ENCODE measurements at regions not wholly inside any gene's neighbourhood (a gene's known extent, or its start where the extent isn't known, plus 50 kb on each side); places are given as distances from the start of the nearest gene placed in this dataset.

GRCh38 chr3:104474011-104474410, 892.7 kb upstream of the ALCAM start:
- H3K14ac ChIP-seq (ENCODE audit: low read length): no peak overlapping the region
- H3K4ac ChIP-seq (ENCODE audit: low read length): no peak overlapping the region
- peaks cover 0 to 10% of the 10 kb centered on the region in 2 donors for H3K9me3 ChIP-seq (replicated peaks in 1 of 2; ENCODE audit: control insufficient read depth in 2 of 2, insufficient read depth in 1 of 2, low read depth in 1 of 2, low read length in 2 of 2)
- no peaks in the 10 kb centered on the region for H3K36me3 ChIP-seq (replicated peaks in 1 of 2; ENCODE audit: control insufficient read depth in 2 of 2, insufficient read depth in 2 of 2, low read length in 2 of 2)
- H3K27me3 ChIP-seq (ENCODE audit: control insufficient read depth in 3 of 3, insufficient read depth in 3 of 3, low read depth in 1 of 3, low read length in 3 of 3): no peaks in the 10 kb centered on the region
- no peaks in the 10 kb centered on the region for H3K4me1 ChIP-seq (ENCODE audit: control insufficient read depth in 2 of 2, insufficient read depth in 1 of 2, low read depth in 1 of 2, low read length in 2 of 2)
- no peak overlapping the region for H2BK120ac ChIP-seq (ENCODE audit: low read depth, low read length)
- H3K4me2 ChIP-seq (ENCODE audit: insufficient read depth, low read length, poor library complexity, severe bottlenecking): no peak overlapping the region
- no peak overlapping the region for H4K8ac ChIP-seq (ENCODE audit: low read depth, low read length)
- no peak overlapping the region for H3K27ac ChIP-seq (replicated peaks; ENCODE audit: low read length)
- no peak overlapping the region for H3K23ac ChIP-seq (ENCODE audit: low read depth, low read length, poor library complexity)
- no peak overlapping the region for H3K18ac ChIP-seq (ENCODE audit: low read length)
- H3K9ac ChIP-seq (ENCODE audit: low read depth, low read length, poor library complexity): no peak overlapping the region
- no peaks in the 10 kb centered on the region for H3K79me1 ChIP-seq (ENCODE audit: low read depth, low read length)
- no peak overlapping the region for H2BK5ac ChIP-seq (ENCODE audit: low read length)
- no peak overlapping the region for H2BK15ac ChIP-seq (ENCODE audit: low read length)
- H2AK5ac ChIP-seq (ENCODE audit: low read depth, low read length): no peak overlapping the region
- no peak overlapping the region for H3K4me3 ChIP-seq (ENCODE audit: low read length in 2 of 2)
- DNase-seq (ENCODE audit: low spot score): no peak
- no CpG with 5 or more reads among the region's 1 CpG for WGBS, 2 donors (ENCODE audit: extremely low coverage in 2 of 2, insufficient read length in 2 of 2, insufficient replicate concordance in 1 of 2)
- H2BK12ac ChIP-seq (ENCODE audit: low read length): no peak overlapping the region
- no peak overlapping the region for H4K91ac ChIP-seq (ENCODE audit: low read depth, low read length, poor library complexity)
- no peak overlapping the region for H2AFZ ChIP-seq (ENCODE audit: low read length)

- Histone ChIP-seq H2AFZ (ENCODE audit: low read length) (no peak overlapping the region), H3K18ac (ENCODE audit: low read length) (peak overlapping the region; percentile 27), H4K91ac (ENCODE audit: low read depth, low read length, poor library complexity) (no peak overlapping the region), H3K4me2 (ENCODE audit: insufficient read depth, low read length, poor library complexity, severe bottlenecking) (no peak overlapping the region), H3K9me3 (replicated peaks in 1 of 2; ENCODE audit: control insufficient read depth in 2 of 2, insufficient read depth in 1 of 2, low read depth in 1 of 2, low read length in 2 of 2) (no peaks in the 10 kb centered on the region), H2BK12ac (ENCODE audit: low read length) (no peak overlapping the region), H3K9ac (ENCODE audit: low read depth, low read length, poor library complexity) (no peak overlapping the region), H3K36me3 (replicated peaks in 1 of 2; ENCODE audit: control insufficient read depth in 2 of 2, insufficient read depth in 2 of 2, low read length in 2 of 2) (no peaks in the 10 kb centered on the region), H3K27ac (replicated peaks; ENCODE audit: low read length) (no peak overlapping the region), H3K4me1 (ENCODE audit: control insufficient read depth in 2 of 2, insufficient read depth in 1 of 2, low read depth in 1 of 2, low read length in 2 of 2) (no peaks in the 10 kb centered on the region), H2BK15ac (ENCODE audit: low read length) (no peak overlapping the region), H3K27me3 (ENCODE audit: control insufficient read depth in 3 of 3, insufficient read depth in 3 of 3, low read depth in 1 of 3, low read length in 3 of 3) (no peaks in the 10 kb centered on the region), H2AK5ac (ENCODE audit: low read depth, low read length) (no peak overlapping the region), H3K23ac (ENCODE audit: low read depth, low read length, poor library complexity) (no peak overlapping the region), H3K4ac (ENCODE audit: low read length) (no peak overlapping the region), H3K4me3 (ENCODE audit: low read length in 2 of 2) (no peak overlapping the region), H3K14ac (ENCODE audit: low read length) (peak overlapping the region; percentile 21), H2BK5ac (ENCODE audit: low read length) (no peak overlapping the region), H4K8ac (ENCODE audit: low read depth, low read length) (no peak overlapping the region), H3K79me1 (ENCODE audit: low read depth, low read length) (no peaks in the 10 kb centered on the region), H2BK120ac (ENCODE audit: low read depth, low read length) (no peak overlapping the region)
- DNase-seq (ENCODE audit: low spot score): no peak
- no CpG with 5 or more reads among the region's 24 CpGs for WGBS, 2 donors (ENCODE audit: extremely low coverage in 2 of 2, insufficient read length in 2 of 2, insufficient replicate concordance in 1 of 2)
These were observed 863.7 kb upstream of the ALCAM start for GRCh38 chr3:104503022-104503421.

GRCh38 chr3:104510131-104510849, 856.4 kb upstream of the ALCAM start:
- Histone ChIP-seq H3K14ac (ENCODE audit: low read length) (no peak overlapping the region), H4K91ac (ENCODE audit: low read depth, low read length, poor library complexity) (no peak overlapping the region), H2BK12ac (ENCODE audit: low read length) (no peak overlapping the region), H3K9ac (ENCODE audit: low read depth, low read length, poor library complexity) (no peak overlapping the region), H2BK120ac (ENCODE audit: low read depth, low read length) (no peak overlapping the region), H3K4ac (ENCODE audit: low read length) (no peak overlapping the region), H2BK5ac (ENCODE audit: low read length) (no peak overlapping the region), H2BK15ac (ENCODE audit: low read length) (no peak overlapping the region), H3K27me3 (ENCODE audit: control insufficient read depth in 3 of 3, insufficient read depth in 3 of 3, low read depth in 1 of 3, low read length in 3 of 3) (no peaks in the 10 kb centered on the region), H3K4me3 (ENCODE audit: low read length in 2 of 2) (no peak overlapping the region), H3K18ac (ENCODE audit: low read length) (no peak overlapping the region), H3K27ac (replicated peaks; ENCODE audit: low read length) (no peak overlapping the region), H3K4me2 (ENCODE audit: insufficient read depth, low read length, poor library complexity, severe bottlenecking) (no peak overlapping the region), H3K23ac (ENCODE audit: low read depth, low read length, poor library complexity) (no peak overlapping the region), H3K79me1 (ENCODE audit: low read depth, low read length) (no peaks in the 10 kb centered on the region), H2AFZ (ENCODE audit: low read length) (no peak overlapping the region), H3K36me3 (replicated peaks in 1 of 2; ENCODE audit: control insufficient read depth in 2 of 2, insufficient read depth in 2 of 2, low read length in 2 of 2) (no peaks in the 10 kb centered on the region), H4K8ac (ENCODE audit: low read depth, low read length) (no peak overlapping the region), H3K9me3 (replicated peaks in 1 of 2; ENCODE audit: control insufficient read depth in 2 of 2, insufficient read depth in 1 of 2, low read depth in 1 of 2, low read length in 2 of 2) (no peaks in the 10 kb centered on the region), H3K4me1 (ENCODE audit: control insufficient read depth in 2 of 2, insufficient read depth in 1 of 2, low read depth in 1 of 2, low read length in 2 of 2) (no peaks in the 10 kb centered on the region), H2AK5ac (ENCODE audit: low read depth, low read length) (no peak overlapping the region)
- no peak for DNase-seq (ENCODE audit: low spot score)
- no CpG with 5 or more reads among the region's 3 CpGs for whole genome bisulfite sequencing, 2 donors (ENCODE audit: extremely low coverage in 2 of 2, insufficient read length in 2 of 2, insufficient replicate concordance in 1 of 2)

- Histone ChIP-seq H3K18ac (ENCODE audit: low read length) (no peak overlapping the region), H3K36me3 (replicated peaks in 1 of 2; ENCODE audit: control insufficient read depth in 2 of 2, insufficient read depth in 2 of 2, low read length in 2 of 2) (no peaks in the 10 kb centered on the region), H2BK120ac (ENCODE audit: low read depth, low read length) (no peak overlapping the region), H2BK15ac (ENCODE audit: low read length) (no peak overlapping the region), H4K91ac (ENCODE audit: low read depth, low read length, poor library complexity) (no peak overlapping the region), H3K9ac (ENCODE audit: low read depth, low read length, poor library complexity) (no peak overlapping the region), H2AFZ (ENCODE audit: low read length) (no peak overlapping the region), H3K4ac (ENCODE audit: low read length) (no peak overlapping the region), H2AK5ac (ENCODE audit: low read depth, low read length) (no peak overlapping the region), H2BK5ac (ENCODE audit: low read length) (no peak overlapping the region), H4K8ac (ENCODE audit: low read depth, low read length) (no peak overlapping the region), H3K9me3 (replicated peaks in 1 of 2; ENCODE audit: control insufficient read depth in 2 of 2, insufficient read depth in 1 of 2, low read depth in 1 of 2, low read length in 2 of 2) (no peaks in the 10 kb centered on the region), H3K23ac (ENCODE audit: low read depth, low read length, poor library complexity) (no peak overlapping the region), H3K27ac (replicated peaks; ENCODE audit: low read length) (no peak overlapping the region), H3K27me3 (ENCODE audit: control insufficient read depth in 3 of 3, insufficient read depth in 3 of 3, low read depth in 1 of 3, low read length in 3 of 3) (no peaks in the 10 kb centered on the region), H2BK12ac (ENCODE audit: low read length) (no peak overlapping the region), H3K14ac (ENCODE audit: low read length) (no peak overlapping the region), H3K79me1 (ENCODE audit: low read depth, low read length) (no peaks in the 10 kb centered on the region), H3K4me2 (ENCODE audit: insufficient read depth, low read length, poor library complexity, severe bottlenecking) (no peak overlapping the region), H3K4me1 (ENCODE audit: control insufficient read depth in 2 of 2, insufficient read depth in 1 of 2, low read depth in 1 of 2, low read length in 2 of 2) (no peaks in the 10 kb centered on the region), H3K4me3 (ENCODE audit: low read length in 2 of 2) (no peak overlapping the region)
- WGBS, 2 donors (ENCODE audit: extremely low coverage in 2 of 2, insufficient read length in 2 of 2, insufficient replicate concordance in 1 of 2): no CpG with 5 or more reads among the region's 1 CpG
- DNase-seq (ENCODE audit: low spot score): no peak
These were observed 852.3 kb upstream of the ALCAM start for GRCh38 chr3:104514371-104514770.
